ENCODE measurements at regions not wholly inside any gene's neighbourhood (a gene's known extent, or its start where the extent isn't known, plus 50 kb on each side); places are given as distances from the start of the nearest gene placed in this dataset.

- no peak for TF ChIP-seq CTCF (conservative IDR thresholded peaks at IDR 0.05)
- TF ChIP-seq EZH2 (IDR thresholded peaks at IDR 0.05; ENCODE audit: low read depth), result no peak
Measured at GRCh38 chr12:88952562-88952942, 372.3 kb upstream of the KITLG start.
